GM18858 (cell line): ENCODE measurements at regions not wholly inside any gene's neighbourhood (a gene's known extent, or its start where the extent isn't known, plus 50 kb on each side); places are given as distances from the start of the nearest gene placed in this dataset.

ENCODE experiments used
- ATAC-seq: cut with Tn5 transposase; IDR thresholded peaks from one replicate; pipeline ENCODE4 v1.9.1; 2021; ENCODE audit not compliant: unreplicated experiment

GRCh38 chr2:217749008-217749407 is 253.8 kb downstream of the TNS1 start:
- no peak for ATAC-seq

GRCh38 chr2:217746808-217747207 is 256.0 kb downstream of the TNS1 start:
- no peak for ATAC-seq

GRCh38 chr2:217743966-217744761 is 258.6 kb downstream of the TNS1 start:
- ATAC-seq, result no peak

- ATAC-seq, result no peak
Observed at GRCh38 chr2:217743407-217743806, 259.4 kb downstream of the TNS1 start.

- ATAC-seq, result no peak
Observed at GRCh38 chr2:217742841-217743240, 260.0 kb downstream of the TNS1 start.

GRCh38 chr2:217742276-217742675 is 260.5 kb downstream of the TNS1 start:
- no peak for ATAC-seq

GRCh38 chr2:217741381-217741955 is 261.3 kb downstream of the TNS1 start:
- no peak for ATAC-seq

- ATAC-seq, result no peak
Observed at GRCh38 chr2:217740756-217741155, 262.0 kb downstream of the TNS1 start.

- no peak for ATAC-seq
Observed at GRCh38 chr2:217740178-217740577, 262.6 kb downstream of the TNS1 start.

GRCh38 chr2:217739741-217740140 is 263.1 kb downstream of the TNS1 start:
- no peak for ATAC-seq

GRCh38 chr2:217738061-217738460 is 264.7 kb downstream of the TNS1 start:
- no peak for ATAC-seq

- ATAC-seq, result no peak
Observed at GRCh38 chr2:217736776-217737550, 265.8 kb downstream of the TNS1 start.

GRCh38 chr2:217735899-217736298 is 266.9 kb downstream of the TNS1 start:
- ATAC-seq, result no peak

GRCh38 chr2:217735034-217735433 is 267.8 kb downstream of the TNS1 start:
- ATAC-seq, result no peak

- no peak for ATAC-seq
Observed at GRCh38 chr2:217733461-217733860, 269.3 kb downstream of the TNS1 start.

- ATAC-seq, result no peak
Observed at GRCh38 chr2:217732992-217733391, 269.8 kb downstream of the TNS1 start.

- ATAC-seq, result no peak
Observed at GRCh38 chr2:217731805-217732204, 271.0 kb downstream of the TNS1 start.

- no peak for ATAC-seq
Observed at GRCh38 chr2:217729421-217730053, 273.3 kb downstream of the TNS1 start.

- no peak for ATAC-seq
Observed at GRCh38 chr2:217727801-217728200, 275.0 kb downstream of the TNS1 start.

GRCh38 chr2:217725409-217725808 is 277.4 kb downstream of the TNS1 start:
- ATAC-seq, result no peak

- no peak for ATAC-seq
Observed at GRCh38 chr2:217724471-217724870, 278.3 kb downstream of the TNS1 start.
